Stimulated activated CD4-positive, alpha-beta T cell treated with anti-CD3 and anti-CD28 coated beads, Interleukin-12 subunit alpha, Interleukin-12 subunit beta, amount 100 ng/mL, for 48 hours (primary cell): ENCODE measurements at regions not wholly inside any gene's neighbourhood (a gene's known extent, or its start where the extent isn't known, plus 50 kb on each side); places are given as distances from the start of the nearest gene placed in this dataset.
"Not testable (repeated sequence)": the region's sequence is repeated elsewhere in the genome, so short reads cannot be mapped to it uniquely, and the experiment has no call there.

Source experiments
- DNase-seq, 3 donors: peaks; one replicate each; pipeline ENCODE4 v3.0.0-alpha.2; 2020; ENCODE audit warnings: low read depth in 2 of 3, low spot score in 1 of 3

GRCh38 chr2:15750822-15751329 lies 159.2 kb downstream of the DDX1 start:
- DNase-seq = no peak

- DNase-seq = no peak
Measured at GRCh38 chr2:15751477-15751876, 159.8 kb downstream of the DDX1 start.

- no peak for DNase-seq
Measured at GRCh38 chr2:15752552-15753232, 161.0 kb downstream of the DDX1 start.

GRCh38 chr2:15753233-15753798 lies 161.6 kb downstream of the DDX1 start:
- DNase-seq = no peak

- no peak for DNase-seq
Measured at GRCh38 chr2:15753811-15754702, 162.4 kb downstream of the DDX1 start.

GRCh38 chr2:15754703-15755099 lies 163.0 kb downstream of the DDX1 start:
- DNase-seq = no peak

GRCh38 chr2:15755528-15755927 lies 163.9 kb downstream of the DDX1 start:
- DNase-seq = no peak

GRCh38 chr2:15756011-15756550 lies 164.4 kb downstream of the DDX1 start:
- no peak for DNase-seq

- DNase-seq = no peak
Measured at GRCh38 chr2:15756882-15757819, 165.5 kb downstream of the DDX1 start.

GRCh38 chr2:15757820-15758586 lies 166.3 kb downstream of the DDX1 start:
- DNase-seq = no peak

GRCh38 chr2:15758848-15759247 lies 167.2 kb downstream of the DDX1 start:
- DNase-seq = no peak

GRCh38 chr2:15759385-15759784 lies 167.7 kb downstream of the DDX1 start:
- no peak for DNase-seq

GRCh38 chr2:15759791-15760190 lies 168.1 kb downstream of the DDX1 start:
- DNase-seq = not testable (repeated sequence)

- no peak for DNase-seq
Measured at GRCh38 chr2:15760232-15760910, 168.7 kb downstream of the DDX1 start.

GRCh38 chr2:15761056-15761455 lies 169.4 kb downstream of the DDX1 start:
- no peak for DNase-seq

- no peak for DNase-seq
Measured at GRCh38 chr2:15761910-15762309, 170.2 kb downstream of the DDX1 start.

GRCh38 chr2:15762449-15762848 lies 170.8 kb downstream of the DDX1 start:
- no peak for DNase-seq

GRCh38 chr2:15763106-15763821 lies 171.6 kb downstream of the DDX1 start:
- no peak for DNase-seq
